Loucy (cell line): ENCODE measurements at regions not wholly inside any gene's neighbourhood (a gene's known extent, or its start where the extent isn't known, plus 50 kb on each side); places are given as distances from the start of the nearest gene placed in this dataset.

Experiments used
- H2AFZ ChIP-seq: fragments of 200-600 bp; sonication (generic); 2 replicates; pipeline ENCODE4 v1.6.0; 2016; ENCODE audit warnings: antibody characterized with exemption, mild to moderate bottlenecking, low read length, moderate library complexity
- H3F3A ChIP-seq: fragments of 200-600 bp; 2 replicates; pipeline ENCODE4 v1.6.0; 2016; ENCODE audit warnings: antibody characterized with exemption, low read depth, mild to moderate bottlenecking
- H3K27me3 ChIP-seq: fragments of 200-600 bp; sonication (generic); 2 replicates; pipeline ENCODE4 v1.6.1; 2014; ENCODE audit warnings: low read length, mild to moderate bottlenecking; ENCODE audit not compliant: insufficient read depth, poor library complexity, severe bottlenecking
- H3K36me3 ChIP-seq: fragments of 200-600 bp; sonication (generic); 2 replicates; pipeline ENCODE4 v1.6.1; 2016; ENCODE audit warnings: low read length; ENCODE audit not compliant: insufficient read depth
- H3K4me1 ChIP-seq: fragments of 200-600 bp; sonication (generic); 2 replicates; pipeline ENCODE4 v1.5.1; 2014; ENCODE audit warnings: low read length, mild to moderate bottlenecking; ENCODE audit not compliant: insufficient read depth, poor library complexity, severe bottlenecking
- H3K4me2 ChIP-seq: fragments of 200-600 bp; sonication (generic); 2 replicates; pipeline ENCODE4 v1.6.0; 2014; ENCODE audit warnings: antibody characterized with exemption, low read length, low read depth, mild to moderate bottlenecking; ENCODE audit not compliant: poor library complexity, severe bottlenecking
- H3K4me3 ChIP-seq: fragments of 200-600 bp; sonication (generic); 2 replicates; pipeline ENCODE4 v1.5.1; 2014; ENCODE audit warnings: low read length, mild to moderate bottlenecking, mixed read lengths; ENCODE audit not compliant: poor library complexity, severe bottlenecking
- H3K79me2 ChIP-seq: fragments of 200-600 bp; sonication (generic); 2 replicates; pipeline ENCODE4 v1.6.1; 2014; ENCODE audit warnings: low read length; ENCODE audit not compliant: insufficient read depth
- H3K9ac ChIP-seq: fragments of 200-600 bp; sonication (generic); 2 replicates; pipeline ENCODE4 v1.6.0; 2014; ENCODE audit warnings: mild to moderate bottlenecking, low read depth, low read length, moderate library complexity; ENCODE audit not compliant: poor library complexity, severe bottlenecking
- H3K9me2 ChIP-seq: fragments of 200-600 bp; sonication (generic); replicated peaks from 2 replicates; pipeline ENCODE4 v1.6.1; 2016; ENCODE audit warnings: low read depth, low read length, mixed read lengths
- H3K9me3 ChIP-seq: fragments of 200-600 bp; sonication (generic); 2 replicates; pipeline ENCODE4 v1.6.1; 2014; ENCODE audit warnings: mild to moderate bottlenecking, antibody characterized with exemption, low read length, low read depth; ENCODE audit not compliant: insufficient read depth
- H4K20me1 ChIP-seq: fragments of 200-600 bp; sonication (generic); 2 replicates; pipeline ENCODE4 v1.6.0; 2014; ENCODE audit warnings: antibody characterized with exemption, low read length, mild to moderate bottlenecking; ENCODE audit not compliant: insufficient read depth, poor library complexity, severe bottlenecking
- EZH2phosphoT487 ChIP-seq: fragments of 200-600 bp; IDR thresholded peaks from 2 replicates; pipeline ENCODE4 v1.6.1; 2018; ENCODE audit warnings: antibody characterized with exemption, mild to moderate bottlenecking, moderate library complexity, borderline replicate concordance
- TF ChIP-seq, protein P1 (sequence below): fragments of 200-600 bp; sonication (generic); conservative IDR thresholded peaks from 2 replicates; pipeline ENCODE4 v1.5.1; 2014; ENCODE audit warnings: mild to moderate bottlenecking, antibody characterized with exemption, low read length

DNA sequence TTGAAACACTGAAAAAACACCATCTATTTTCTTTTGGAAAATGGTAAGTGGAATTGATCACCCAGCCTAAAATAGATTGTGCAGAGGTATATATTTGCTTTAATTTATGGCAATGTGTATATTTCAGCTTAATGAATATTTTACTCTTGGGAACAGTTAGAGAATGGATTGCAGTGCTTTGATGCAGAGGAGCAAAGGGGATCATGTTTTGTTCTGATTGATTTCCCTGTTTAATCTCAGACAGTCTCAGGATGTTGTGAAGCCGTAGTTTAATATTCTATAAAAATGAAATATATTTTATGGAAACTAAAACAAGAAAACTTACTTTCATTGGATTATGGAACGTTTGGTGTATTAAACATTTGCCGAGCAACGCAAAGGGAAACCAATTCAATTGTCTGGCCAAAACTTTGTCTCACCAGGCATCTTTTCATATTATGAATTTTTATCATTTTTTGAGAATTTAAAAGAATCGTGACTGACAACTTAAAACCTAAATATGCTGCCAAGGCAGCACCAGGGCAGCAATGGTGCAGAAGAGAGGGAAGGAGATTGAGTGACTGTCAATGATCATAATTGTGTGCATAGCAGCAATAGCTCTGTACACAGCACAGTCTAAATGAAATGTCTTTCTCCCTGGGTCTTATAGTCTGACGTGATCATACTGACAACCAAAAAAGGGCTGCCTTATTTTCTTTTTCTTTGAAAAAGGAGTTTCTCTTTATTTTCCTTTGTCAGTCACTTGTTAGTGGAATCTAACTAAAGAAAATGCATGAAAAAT is 105.5 kb upstream of the EPHA7 start:
- Histone ChIP-seq H3K36me3 (no peaks in the 10 kb centered on the region), H3F3A (no peaks in the 10 kb centered on the region), H3K79me2 (no peaks in the 10 kb centered on the region), H3K4me2 (no peak overlapping the region), H3K9me3 (no peaks in the 10 kb centered on the region), H3K9ac (no peak overlapping the region), H3K27me3 (no peaks in the 10 kb centered on the region), H3K4me1 (no peaks in the 10 kb centered on the region), H3K9me2 (no peaks in the 10 kb centered on the region), H2AFZ (no peak overlapping the region), H4K20me1 (no peaks in the 10 kb centered on the region), H3K4me3 (no peak overlapping the region)
- TF ChIP-seq, protein P1, sequence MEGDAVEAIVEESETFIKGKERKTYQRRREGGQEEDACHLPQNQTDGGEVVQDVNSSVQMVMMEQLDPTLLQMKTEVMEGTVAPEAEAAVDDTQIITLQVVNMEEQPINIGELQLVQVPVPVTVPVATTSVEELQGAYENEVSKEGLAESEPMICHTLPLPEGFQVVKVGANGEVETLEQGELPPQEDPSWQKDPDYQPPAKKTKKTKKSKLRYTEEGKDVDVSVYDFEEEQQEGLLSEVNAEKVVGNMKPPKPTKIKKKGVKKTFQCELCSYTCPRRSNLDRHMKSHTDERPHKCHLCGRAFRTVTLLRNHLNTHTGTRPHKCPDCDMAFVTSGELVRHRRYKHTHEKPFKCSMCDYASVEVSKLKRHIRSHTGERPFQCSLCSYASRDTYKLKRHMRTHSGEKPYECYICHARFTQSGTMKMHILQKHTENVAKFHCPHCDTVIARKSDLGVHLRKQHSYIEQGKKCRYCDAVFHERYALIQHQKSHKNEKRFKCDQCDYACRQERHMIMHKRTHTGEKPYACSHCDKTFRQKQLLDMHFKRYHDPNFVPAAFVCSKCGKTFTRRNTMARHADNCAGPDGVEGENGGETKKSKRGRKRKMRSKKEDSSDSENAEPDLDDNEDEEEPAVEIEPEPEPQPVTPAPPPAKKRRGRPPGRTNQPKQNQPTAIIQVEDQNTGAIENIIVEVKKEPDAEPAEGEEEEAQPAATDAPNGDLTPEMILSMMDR = no peak

DNA sequence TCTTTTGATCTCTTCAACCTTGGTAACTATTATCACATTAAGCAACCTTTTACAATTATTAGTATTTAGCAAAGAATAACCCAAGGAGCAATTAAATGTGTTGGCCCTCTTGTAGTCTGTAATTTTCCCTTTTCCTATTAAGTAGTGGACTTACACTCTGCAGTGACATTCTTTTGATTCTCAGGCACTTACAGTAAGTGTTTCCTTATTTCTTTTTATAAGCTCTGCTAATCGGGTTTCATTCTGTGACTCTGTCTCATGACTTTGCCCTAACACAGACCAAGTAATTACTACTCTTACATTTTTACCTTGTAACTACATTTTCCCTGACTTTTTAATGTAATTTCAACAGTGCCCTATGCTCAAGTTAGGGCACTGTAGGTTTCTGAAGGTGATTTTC is 104.0 kb upstream of the EPHA7 start:
- Histone ChIP-seq H3K9me3 (no peaks in the 10 kb centered on the region), H3K27me3 (no peaks in the 10 kb centered on the region), H3K4me2 (no peak overlapping the region), H3K9me2 (no peaks in the 10 kb centered on the region), H3K36me3 (no peaks in the 10 kb centered on the region), H2AFZ (no peak overlapping the region), H3K4me3 (no peak overlapping the region), H3K9ac (no peak overlapping the region), H4K20me1 (no peaks in the 10 kb centered on the region), H3K79me2 (no peaks in the 10 kb centered on the region), H3K4me1 (no peaks in the 10 kb centered on the region), H3F3A (no peaks in the 10 kb centered on the region)
- TF ChIP-seq EZH2phosphoT487 = no peak
- TF ChIP-seq, protein P1 = no peak

DNA sequence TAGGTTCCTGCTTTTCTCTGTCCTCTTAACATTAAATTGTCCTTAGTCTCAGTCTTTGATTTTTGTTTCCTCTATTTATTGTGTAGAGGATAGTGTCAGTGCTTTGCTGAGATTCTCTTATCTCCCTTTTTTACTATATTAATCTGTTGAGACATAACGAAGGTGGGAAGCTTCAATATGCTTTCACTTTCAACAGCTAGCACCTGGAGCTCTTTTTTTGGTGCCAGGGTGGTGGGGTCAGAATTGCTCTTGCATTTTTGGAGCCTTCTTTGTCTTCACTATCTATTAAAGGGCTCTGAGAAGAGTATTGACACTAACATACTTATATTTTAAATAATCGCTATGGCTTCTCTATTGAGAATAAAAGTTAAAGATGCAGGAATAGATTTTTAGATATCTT is 97.1 kb upstream of the EPHA7 start:
- no peaks in the 10 kb centered on the region for H3K4me1 ChIP-seq
- H4K20me1 ChIP-seq = no peaks in the 10 kb centered on the region
- no peaks in the 10 kb centered on the region for H3K79me2 ChIP-seq
- TF ChIP-seq EZH2phosphoT487 = no peak
- TF ChIP-seq, protein P1 = no peak
- no peaks in the 10 kb centered on the region for H3F3A ChIP-seq
- H3K4me3 ChIP-seq = no peak overlapping the region
- no peaks in the 10 kb centered on the region for H3K9me3 ChIP-seq
- H3K9ac ChIP-seq = no peak overlapping the region
- peak overlapping the region; percentile 27 for H3K4me2 ChIP-seq
- peak overlapping the region; percentile 31; the same call in 1 of the 2 replicates for H2AFZ ChIP-seq
- no peaks in the 10 kb centered on the region for H3K36me3 ChIP-seq
- H3K27me3 ChIP-seq = no peaks in the 10 kb centered on the region
- no peaks in the 10 kb centered on the region for H3K9me2 ChIP-seq
